B cell (primary cell): ENCODE measurements at regions not wholly inside any gene's neighbourhood (a gene's known extent, or its start where the extent isn't known, plus 50 kb on each side); places are given as distances from the start of the nearest gene placed in this dataset.
"Not testable (repeated sequence)": the region's sequence is repeated elsewhere in the genome, so short reads cannot be mapped to it uniquely, and the experiment has no call there.

Experiments used
- ATAC-seq: fragments of 200-7000 bp; cut with Tn5 transposase; one replicate; pipeline ENCODE4 v1.10.0; 2021; ENCODE audit warnings: low read depth, mild to moderate bottlenecking, moderate number of reproducible peaks, moderate library complexity
- CTCF ChIA-PET: fragments of 350-600 bp; sonication (Branson Sonifier 250); formaldehyde crosslinking; loops from one replicate; lab custom pipeline; 2021; ENCODE audit warnings: antibody characterized with exemption, inconsistent platforms; lab: Charles Lee
- POLR2A ChIA-PET: fragments of 350-600 bp; sonication (Branson Sonifier 250); formaldehyde crosslinking; loops from one replicate; lab custom pipeline; 2021; ENCODE audit warnings: antibody characterized with exemption; lab: Charles Lee
- DNase-seq: peaks from one replicate; pipeline ENCODE4 v3.0.0; 2013
- H2AFZ ChIP-seq: 2 replicates; pipeline ENCODE4 v1.6.1; 2012; ENCODE audit warnings: mild to moderate bottlenecking, low read depth, low read length; ENCODE audit not compliant: insufficient read depth, poor library complexity, severe bottlenecking
- H3K27ac ChIP-seq, 2 donors: 1 replicate in 1 of 2; 2 replicates in 1 of 2; pipeline ENCODE4 v1.5.1; 2012 to 2013; ENCODE audit warnings: low read length in 2 of 2, mild to moderate bottlenecking in 2 of 2, moderate library complexity in 1 of 2
- H3K27me3 ChIP-seq, 4 experiments: fragments of 200-600 bp in 1 of 4; sonication (generic) in 1 of 4; replicated peaks in 1 of 4; 1 replicate in 2 of 4; 2 replicates in 2 of 4; pipeline versions ENCODE4 v1.6.1 to v1.7.0; 2013 to 2016; ENCODE audit warnings: low read length in 3 of 4, mild to moderate bottlenecking in 2 of 4, mixed read lengths in 1 of 4, moderate library complexity in 1 of 4; ENCODE audit not compliant: insufficient read depth in 4 of 4, control insufficient read depth in 3 of 4; ENCODE audit errors: control extremely low read depth in 1 of 4
- H3K36me3 ChIP-seq, 2 experiments: replicated peaks in 1 of 2; 1 replicate in 1 of 2; 2 replicates in 1 of 2; pipeline versions ENCODE4 v1.6.1 to v1.7.1; 2013; ENCODE audit warnings: low read length in 1 of 2; ENCODE audit not compliant: insufficient read depth in 2 of 2, control insufficient read depth in 1 of 2; ENCODE audit errors: control extremely low read depth in 1 of 2, extremely low read depth in 1 of 2
- H3K4me1 ChIP-seq, 2 donors: fragments of 200-600 bp in 1 of 2; sonication (generic) in 1 of 2; 1 replicate in 1 of 2; 2 replicates in 1 of 2; pipeline versions ENCODE4 v1.5.1 to v1.6.1; 2013 to 2017; ENCODE audit warnings: low read length in 2 of 2; ENCODE audit not compliant: control insufficient read depth in 2 of 2, insufficient read depth in 2 of 2
- H3K4me2 ChIP-seq: replicated peaks from 2 replicates; pipeline ENCODE3; 2012; ENCODE audit warnings: mild to moderate bottlenecking, low read depth, low read length; ENCODE audit not compliant: poor library complexity, severe bottlenecking
- H3K4me3 ChIP-seq, 5 experiments: fragments of 200-600 bp in 1 of 5; sonication (generic) in 1 of 5; 1 replicate in 3 of 5; 2 replicates in 2 of 5; pipeline versions ENCODE4 v1.5.1 to v1.7.0; 2011 to 2016; ENCODE audit warnings: low read length in 4 of 5, mild to moderate bottlenecking in 4 of 5, low read depth in 2 of 5, control low read depth in 1 of 5, moderate library complexity in 1 of 5; ENCODE audit not compliant: insufficient read depth in 1 of 5; ENCODE audit errors: control extremely low read depth in 1 of 5, extremely low read depth in 1 of 5
- H3K79me2 ChIP-seq: fragments of 200-600 bp; sonication (generic); one replicate; pipeline ENCODE4 v1.6.0; 2016; ENCODE audit warnings: low read length; ENCODE audit not compliant: control insufficient read depth, insufficient read depth
- H3K9ac ChIP-seq: fragments of 200-600 bp; sonication (generic); 2 replicates; pipeline ENCODE4 v1.6.1; 2017; ENCODE audit warnings: mild to moderate bottlenecking, low read length, moderate library complexity
- H3K9me3 ChIP-seq, 3 donors: one replicate each; pipeline versions ENCODE4 v1.6.1 to v1.7.1; 2013; ENCODE audit warnings: low read length in 2 of 3; ENCODE audit not compliant: control insufficient read depth in 2 of 3, insufficient read depth in 1 of 3; ENCODE audit errors: control extremely low read depth in 1 of 3
- H4K20me1 ChIP-seq: 2 replicates; pipeline ENCODE4 v1.6.0; 2012; ENCODE audit warnings: mild to moderate bottlenecking, low read length; ENCODE audit not compliant: insufficient read depth, control insufficient read depth, poor library complexity, severe bottlenecking
- H3K27ac Mint-ChIP-seq: one replicate; pipeline ENCODE4 v1.8.0; 2021; ENCODE audit warnings: mixed read lengths
- H3K27me3 Mint-ChIP-seq: one replicate; pipeline ENCODE4 v1.8.0; 2021; ENCODE audit warnings: mixed read lengths
- H3K4me1 Mint-ChIP-seq: one replicate; pipeline ENCODE4 v1.8.0; 2021; ENCODE audit warnings: mixed read lengths
- H3K4me3 Mint-ChIP-seq: one replicate; pipeline ENCODE4 v1.8.0; 2021; ENCODE audit warnings: mixed read lengths
- H3K9me3 Mint-ChIP-seq: one replicate; pipeline ENCODE4 v1.8.0; 2022; ENCODE audit warnings: mixed read lengths; ENCODE audit not compliant: insufficient read depth
- WGBS: methylation state at CpG from one replicate; pipeline ENCODE4 v1.1.5; 2013; ENCODE audit warnings: missing lambda C conversion rate; ENCODE audit not compliant: insufficient coverage; 5-methylcytosine and 5-hydroxymethylcytosine counted together
- intact Hi-C: fragments of 100-400 bp; cut with micrococcal nuclease; formaldehyde crosslinking; loops from one replicate; pipeline ENCODE4 v1.10.0; 2022

DNA sequence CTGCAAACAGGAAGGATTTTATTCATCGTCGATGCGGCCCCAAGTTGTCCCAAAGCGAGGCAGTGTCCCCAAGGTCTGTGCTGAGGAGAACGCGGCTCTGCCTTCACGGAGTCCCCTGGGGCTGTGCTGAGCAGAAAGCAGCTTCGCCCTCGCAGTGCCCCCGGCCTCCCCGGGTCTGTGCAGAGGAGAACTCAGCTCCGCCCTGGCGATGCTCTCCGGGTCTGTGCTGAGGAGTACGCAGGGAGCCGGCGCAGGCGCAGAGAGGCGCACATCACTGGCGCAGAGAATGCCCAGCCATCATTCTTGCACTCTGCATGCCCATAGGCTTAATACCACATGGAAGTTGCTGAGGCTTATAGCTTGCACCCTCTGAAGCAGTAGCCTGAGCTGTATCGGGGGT lies 285.7 kb downstream of the CCDC74A start:
- WGBS: 96% methylated on average over 19 of the region's 21 CpGs
- ATAC-seq, H3K4me3 Mint-ChIP-seq, H3K4me1 Mint-ChIP-seq, CTCF ChIA-PET, H3K36me3 ChIP-seq, H3K79me2 ChIP-seq, POLR2A ChIA-PET, H3K4me2 ChIP-seq, H3K4me1 ChIP-seq, H3K9ac ChIP-seq, H3K9me3 Mint-ChIP-seq, H4K20me1 ChIP-seq, H3K27ac ChIP-seq, intact Hi-C loops, H3K27me3 Mint-ChIP-seq, H3K27me3 ChIP-seq, H3K27ac Mint-ChIP-seq, DNase-seq, H2AFZ ChIP-seq, H3K4me3 ChIP-seq, H3K9me3 ChIP-seq: not testable (repeated sequence)

DNA sequence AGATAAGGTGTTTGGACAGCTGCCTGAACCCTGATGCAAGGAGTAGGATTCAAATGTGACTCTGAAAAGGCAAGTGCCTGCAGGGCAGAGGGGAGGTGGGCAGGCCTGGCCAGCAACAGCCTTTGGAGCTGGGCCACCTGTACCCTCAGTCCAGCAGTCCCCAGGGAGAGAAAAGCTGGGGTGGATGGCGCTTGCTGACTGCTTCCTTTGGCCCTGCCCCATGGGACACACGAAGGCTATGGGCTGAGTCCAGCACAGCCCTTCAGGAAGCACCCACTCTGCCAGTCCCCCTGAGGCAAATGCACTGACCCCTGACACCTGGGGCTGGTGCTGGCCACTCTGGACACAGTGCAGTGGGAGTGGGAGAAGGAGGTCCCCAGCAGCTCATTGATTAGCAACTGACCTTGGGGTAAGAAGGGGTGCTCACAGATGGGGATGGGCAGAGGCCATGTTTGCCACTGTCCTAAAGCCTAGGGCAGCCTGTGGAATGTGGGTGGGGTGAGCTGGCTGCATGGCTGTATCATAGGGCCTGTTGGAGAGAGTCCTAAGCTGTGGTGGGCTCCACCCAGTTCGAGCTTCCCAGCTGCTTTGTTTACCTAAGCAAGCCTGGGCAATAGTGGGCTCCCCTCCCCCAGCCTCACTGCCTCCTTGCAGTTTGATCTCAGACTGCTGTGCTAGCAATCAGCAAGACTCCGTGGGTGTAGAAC lies 290.7 kb downstream of the CCDC74A start:
- intact Hi-C loops, H3K27ac ChIP-seq, H3K27me3 ChIP-seq, H3K27ac Mint-ChIP-seq, H3K27me3 Mint-ChIP-seq, H3K4me2 ChIP-seq, H3K9me3 ChIP-seq, ATAC-seq, H3K9me3 Mint-ChIP-seq, H4K20me1 ChIP-seq, H2AFZ ChIP-seq, DNase-seq, H3K9ac ChIP-seq, POLR2A ChIA-PET, H3K36me3 ChIP-seq, H3K4me3 Mint-ChIP-seq, H3K4me1 Mint-ChIP-seq, H3K4me1 ChIP-seq, H3K4me3 ChIP-seq, CTCF ChIA-PET, H3K79me2 ChIP-seq: not testable (repeated sequence)
- 66% methylated on average over 3 of the region's 4 CpGs for WGBS

DNA sequence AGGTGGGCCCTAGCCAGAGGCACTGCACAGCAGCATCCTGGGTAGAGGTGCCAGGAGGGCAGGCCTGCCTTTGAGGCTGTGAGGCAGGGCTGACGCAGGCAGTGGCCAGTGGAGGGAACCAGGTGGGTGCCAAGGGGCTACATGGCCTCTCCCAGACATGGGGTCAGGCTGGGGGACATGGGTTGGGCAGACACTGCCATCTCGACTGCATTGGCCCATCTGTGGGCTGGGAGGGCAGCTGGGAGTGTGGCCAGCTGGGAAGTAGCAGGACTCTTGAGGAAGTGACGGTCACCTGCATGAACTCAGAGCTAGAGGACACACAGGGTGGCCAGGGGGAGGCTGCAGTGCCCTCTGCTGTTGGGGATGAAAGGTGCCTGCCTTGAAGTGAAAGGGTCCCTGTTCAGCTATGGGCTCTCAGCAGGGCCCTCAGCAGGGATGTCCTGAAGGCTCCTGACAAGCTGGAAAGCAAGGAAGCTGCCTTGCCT lies 294.6 kb downstream of the CCDC74A start:
- H3K9me3 Mint-ChIP-seq, H3K4me2 ChIP-seq, CTCF ChIA-PET, H3K27me3 Mint-ChIP-seq, H3K27ac Mint-ChIP-seq, H3K4me3 Mint-ChIP-seq, DNase-seq, intact Hi-C loops, POLR2A ChIA-PET, H3K36me3 ChIP-seq, H3K27ac ChIP-seq, H2AFZ ChIP-seq, H3K4me1 Mint-ChIP-seq, ATAC-seq, H3K4me1 ChIP-seq, H3K27me3 ChIP-seq, H3K9me3 ChIP-seq, H3K79me2 ChIP-seq, H4K20me1 ChIP-seq, H3K9ac ChIP-seq, H3K4me3 ChIP-seq: not testable (repeated sequence)
- 75% methylated on average over 2 of the region's 3 CpGs for WGBS

DNA sequence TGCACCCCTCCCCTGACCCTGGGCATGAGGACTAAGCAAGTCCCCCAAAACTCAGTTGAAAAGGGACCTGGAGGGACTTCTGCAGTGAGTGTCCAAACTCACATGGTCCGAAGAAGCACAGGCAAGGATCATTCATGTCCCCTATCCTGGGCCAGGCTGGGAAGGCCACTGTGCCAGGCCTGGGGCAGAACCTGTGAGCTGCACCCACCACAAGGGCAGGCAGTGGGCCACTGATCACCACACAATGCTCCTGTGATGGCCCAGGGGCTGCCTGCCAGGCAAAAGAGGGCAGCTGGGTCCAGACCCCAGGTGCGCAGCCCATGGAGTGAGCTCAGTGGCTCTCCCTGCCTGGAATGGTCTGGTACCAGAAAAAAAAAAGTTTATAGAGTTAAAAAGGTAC lies 295.4 kb downstream of the CCDC74A start:
- intact Hi-C loops, H3K79me2 ChIP-seq, ATAC-seq, POLR2A ChIA-PET, H3K4me2 ChIP-seq, CTCF ChIA-PET, H3K4me3 ChIP-seq, H4K20me1 ChIP-seq, H3K27ac Mint-ChIP-seq, H3K27me3 ChIP-seq, DNase-seq, H2AFZ ChIP-seq, H3K4me1 Mint-ChIP-seq, H3K4me1 ChIP-seq, H3K4me3 Mint-ChIP-seq, H3K36me3 ChIP-seq, H3K27me3 Mint-ChIP-seq, H3K9me3 Mint-ChIP-seq, H3K27ac ChIP-seq, H3K9ac ChIP-seq, H3K9me3 ChIP-seq: not testable (repeated sequence)
- 87% methylated on average over 1 of the region's 2 CpGs for WGBS
